GM12865 (cell line): ENCODE measurements at regions not wholly inside any gene's neighbourhood (a gene's known extent, or its start where the extent isn't known, plus 50 kb on each side); places are given as distances from the start of the nearest gene placed in this dataset.

ENCODE experiments used
- DNase-seq: peaks from one replicate; pipeline ENCODE4 v3.0.0; 2010; ENCODE audit warnings: low read depth
- H3K4me3 ChIP-seq: 2 replicates; pipeline ENCODE4 v1.5.1; 2011; ENCODE audit warnings: mild to moderate bottlenecking, low read depth, low read length, control low read depth
- CTCF ChIP-seq: IDR thresholded peaks from 2 replicates; pipeline ENCODE4 v1.5.1; 2011; ENCODE audit warnings: low read length, control low read depth, low read depth, inconsistent platforms; ENCODE audit not compliant: insufficient read depth; ENCODE audit errors: missing control alignments

- DNase-seq, result no peak
- no peak for TF ChIP-seq CTCF
- H3K4me3 ChIP-seq, result no peak overlapping the region
Observed at GRCh38 chr1:182293119-182293589, 98.4 kb downstream of the GLUL start.

GRCh38 chr1:182292193-182292741 lies 99.3 kb downstream of the GLUL start:
- no peak for DNase-seq
- no peak for TF ChIP-seq CTCF
- H3K4me3 ChIP-seq, result no peak overlapping the region

- no peak for DNase-seq
- H3K4me3 ChIP-seq, result no peak overlapping the region
- no peak for TF ChIP-seq CTCF
Observed at GRCh38 chr1:182291584-182292192, 99.9 kb downstream of the GLUL start.

- no peak overlapping the region for H3K4me3 ChIP-seq
- DNase-seq, result no peak
- TF ChIP-seq CTCF, result no peak
Observed at GRCh38 chr1:182288749-182289604, 102.6 kb downstream of the GLUL start.

- DNase-seq, result no peak
- no peak overlapping the region for H3K4me3 ChIP-seq
- TF ChIP-seq CTCF, result no peak
Observed at GRCh38 chr1:182286761-182287160, 104.8 kb downstream of the GLUL start.

GRCh38 chr1:182283746-182284544 lies 107.6 kb downstream of the GLUL start:
- no peak overlapping the region for H3K4me3 ChIP-seq
- no peak for TF ChIP-seq CTCF
- peak; percentile 20 for DNase-seq
